Duodenal mucosa (tissue), 2 donors: ENCODE measurements at regions not wholly inside any gene's neighbourhood (a gene's known extent, or its start where the extent isn't known, plus 50 kb on each side); places are given as distances from the start of the nearest gene placed in this dataset.

Experiments
- H3K27ac ChIP-seq: one replicate; pipeline ENCODE4 v1.7.0; 2013; ENCODE audit warnings: low read depth, low read length
- H3K27me3 ChIP-seq, 2 donors: one replicate each; pipeline ENCODE4 v1.7.0; 2013; ENCODE audit warnings: low read length in 2 of 2, control low read depth in 1 of 2; ENCODE audit not compliant: insufficient read depth in 2 of 2, control insufficient read depth in 1 of 2
- H3K36me3 ChIP-seq, 2 donors: one replicate each; pipeline ENCODE4 v1.7.0; 2013; ENCODE audit warnings: low read length in 2 of 2, control low read depth in 1 of 2; ENCODE audit not compliant: insufficient read depth in 2 of 2, control insufficient read depth in 1 of 2
- H3K4me1 ChIP-seq, 2 donors: one replicate each; pipeline ENCODE4 v1.7.0; 2013; ENCODE audit warnings: low read length in 2 of 2, control low read depth in 1 of 2; ENCODE audit not compliant: insufficient read depth in 2 of 2, control insufficient read depth in 1 of 2
- H3K4me3 ChIP-seq, 2 donors: one replicate each; pipeline ENCODE4 v1.7.0; 2013; ENCODE audit warnings: low read length in 2 of 2, low read depth in 1 of 2
- H3K9ac ChIP-seq, 2 donors: one replicate each; pipeline ENCODE4 v1.7.0; 2013; ENCODE audit warnings: low read length in 2 of 2, low read depth in 1 of 2
- H3K9me3 ChIP-seq, 2 donors: one replicate each; pipeline ENCODE4 v1.7.0; 2013; ENCODE audit warnings: low read length in 2 of 2, control low read depth in 1 of 2; ENCODE audit not compliant: control insufficient read depth in 1 of 2

DNA sequence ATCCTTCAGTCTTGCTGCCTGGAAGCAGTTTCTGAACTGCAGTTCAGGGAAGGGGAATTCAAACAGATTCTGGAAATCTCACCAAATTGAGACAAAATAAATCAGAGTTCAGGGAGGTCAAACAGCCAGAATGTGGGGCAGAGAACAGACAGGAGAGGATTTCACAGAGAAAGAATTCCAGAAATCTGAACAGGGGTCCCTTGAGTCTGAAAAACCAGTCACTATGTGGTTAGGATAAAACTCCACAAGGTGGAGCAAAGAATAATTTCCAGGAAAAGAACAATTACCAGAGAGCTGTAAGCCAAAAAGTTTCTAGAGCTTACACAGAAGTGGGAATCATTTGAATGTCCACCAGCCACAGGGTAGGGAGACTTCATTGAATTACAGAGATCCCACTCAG, 84.7 kb downstream of the URB2 start:
- no peaks in the 10 kb centered on the region for H3K4me1 ChIP-seq
- H3K27me3 ChIP-seq = no peaks in the 10 kb centered on the region
- no peaks in the 10 kb centered on the region for H3K36me3 ChIP-seq
- H3K9ac ChIP-seq = no peak overlapping the region
- no peak overlapping the region for H3K4me3 ChIP-seq
- H3K9me3 ChIP-seq = no peaks in the 10 kb centered on the region
- no peak overlapping the region for H3K27ac ChIP-seq

DNA sequence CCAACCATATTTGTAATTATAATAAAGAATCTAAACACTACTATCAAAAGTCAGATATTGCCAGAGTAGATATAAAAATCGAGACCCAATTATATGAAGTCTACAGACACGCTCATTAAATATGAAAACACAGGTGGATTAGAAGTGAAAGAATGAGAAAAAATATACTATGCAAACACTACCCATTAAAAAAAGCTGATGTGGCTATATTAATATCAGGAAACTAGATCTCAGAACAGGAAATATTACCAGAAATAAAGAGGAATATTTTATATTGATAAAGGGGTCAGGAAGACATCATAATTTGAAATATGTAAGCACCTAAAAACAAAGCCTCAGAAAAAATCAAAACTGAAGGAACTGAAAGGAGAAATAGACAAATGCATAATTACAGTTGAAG, 88.3 kb downstream of the URB2 start:
- no peaks in the 10 kb centered on the region for H3K36me3 ChIP-seq
- H3K4me3 ChIP-seq = no peak overlapping the region
- no peak overlapping the region for H3K27ac ChIP-seq
- no peaks in the 10 kb centered on the region for H3K27me3 ChIP-seq
- no peak overlapping the region for H3K9ac ChIP-seq
- H3K4me1 ChIP-seq = no peaks in the 10 kb centered on the region
- no peaks in the 10 kb centered on the region for H3K9me3 ChIP-seq

DNA sequence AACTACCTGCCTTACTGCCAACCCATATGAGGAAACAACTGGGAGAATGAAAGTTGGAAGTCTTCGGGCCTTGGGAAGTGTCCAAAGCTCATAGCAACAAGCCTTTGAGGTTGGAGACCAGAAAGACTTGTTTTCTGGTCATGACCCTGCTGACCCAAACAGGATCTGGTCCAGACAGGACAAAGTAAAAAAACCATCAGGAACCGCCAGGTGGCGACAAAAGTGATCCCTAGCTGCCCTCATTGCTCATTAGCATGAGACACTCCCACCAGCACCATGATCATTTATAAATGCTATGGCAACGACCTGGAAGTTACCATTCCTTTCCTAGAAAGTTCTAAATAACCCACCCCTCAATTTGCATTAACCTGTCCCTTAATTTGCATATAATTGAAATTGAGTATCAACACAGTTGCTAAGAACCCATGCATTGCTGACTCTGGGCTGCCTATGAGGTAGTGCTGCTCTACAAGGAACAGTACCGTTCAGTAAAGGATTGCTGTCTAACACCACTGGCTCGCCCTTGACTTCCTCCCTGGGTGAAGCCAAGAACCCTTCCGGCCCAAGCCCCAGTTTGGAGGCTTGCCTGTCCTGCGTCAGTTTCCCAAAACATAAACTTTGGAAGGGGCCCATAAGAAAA, 89.0 kb downstream of the URB2 start:
- Histone ChIP-seq H3K4me1 (no peaks in the 10 kb centered on the region), H3K9ac (no peak overlapping the region), H3K27ac (no peak overlapping the region), H3K36me3 (no peaks in the 10 kb centered on the region), H3K27me3 (no peaks in the 10 kb centered on the region), H3K9me3 (no peaks in the 10 kb centered on the region), H3K4me3 (no peak overlapping the region)

DNA sequence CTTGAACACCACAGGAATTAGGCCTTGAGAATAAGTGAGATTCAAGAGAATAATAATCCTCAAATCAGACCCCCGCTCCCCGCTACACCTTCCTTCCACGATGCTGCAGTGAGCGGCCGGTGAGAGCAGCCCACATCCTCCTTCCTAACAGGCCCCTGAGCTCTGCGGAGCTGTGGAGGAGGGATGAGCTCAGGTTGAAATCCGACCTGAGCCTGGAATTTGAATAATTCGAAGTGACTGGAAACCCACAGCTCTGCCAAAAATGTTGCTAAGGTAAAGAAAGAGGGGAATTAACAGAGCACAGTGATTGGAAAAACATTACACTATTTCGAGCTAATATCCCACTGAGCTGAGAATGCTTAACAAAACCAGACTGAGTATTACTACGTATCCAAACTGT, 90.0 kb downstream of the URB2 start:
- no peaks in the 10 kb centered on the region for H3K9me3 ChIP-seq
- no peaks in the 10 kb centered on the region for H3K27me3 ChIP-seq
- H3K36me3 ChIP-seq = no peaks in the 10 kb centered on the region
- no peak overlapping the region for H3K4me3 ChIP-seq
- no peaks in the 10 kb centered on the region for H3K4me1 ChIP-seq
- H3K27ac ChIP-seq = no peak overlapping the region
- no peak overlapping the region for H3K9ac ChIP-seq

DNA sequence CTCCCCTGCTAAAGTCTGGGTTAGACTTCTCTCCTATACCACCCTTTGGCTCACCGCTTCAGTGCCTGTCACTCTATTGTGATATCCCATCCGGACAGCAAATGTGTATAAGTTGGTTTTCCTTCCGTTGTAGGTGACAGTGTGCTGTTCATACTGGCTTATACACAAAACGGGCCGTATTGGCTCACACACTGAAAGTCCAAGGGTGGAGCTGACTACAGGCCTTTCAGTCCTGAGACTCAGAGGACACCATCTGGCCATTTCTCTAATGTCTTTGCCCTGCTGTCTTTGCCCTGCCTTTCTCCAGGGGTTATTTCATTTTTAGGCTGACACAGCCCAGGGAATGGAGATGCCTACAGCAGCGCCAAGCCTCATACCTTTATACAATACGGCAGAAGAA, 90.7 kb downstream of the URB2 start:
- no peaks in the 10 kb centered on the region for H3K4me1 ChIP-seq
- H3K27ac ChIP-seq = no peak overlapping the region
- no peaks in the 10 kb centered on the region for H3K9me3 ChIP-seq
- no peak overlapping the region for H3K9ac ChIP-seq
- H3K4me3 ChIP-seq = no peak overlapping the region
- H3K27me3 ChIP-seq = no peaks in the 10 kb centered on the region
- H3K36me3 ChIP-seq = no peaks in the 10 kb centered on the region

DNA sequence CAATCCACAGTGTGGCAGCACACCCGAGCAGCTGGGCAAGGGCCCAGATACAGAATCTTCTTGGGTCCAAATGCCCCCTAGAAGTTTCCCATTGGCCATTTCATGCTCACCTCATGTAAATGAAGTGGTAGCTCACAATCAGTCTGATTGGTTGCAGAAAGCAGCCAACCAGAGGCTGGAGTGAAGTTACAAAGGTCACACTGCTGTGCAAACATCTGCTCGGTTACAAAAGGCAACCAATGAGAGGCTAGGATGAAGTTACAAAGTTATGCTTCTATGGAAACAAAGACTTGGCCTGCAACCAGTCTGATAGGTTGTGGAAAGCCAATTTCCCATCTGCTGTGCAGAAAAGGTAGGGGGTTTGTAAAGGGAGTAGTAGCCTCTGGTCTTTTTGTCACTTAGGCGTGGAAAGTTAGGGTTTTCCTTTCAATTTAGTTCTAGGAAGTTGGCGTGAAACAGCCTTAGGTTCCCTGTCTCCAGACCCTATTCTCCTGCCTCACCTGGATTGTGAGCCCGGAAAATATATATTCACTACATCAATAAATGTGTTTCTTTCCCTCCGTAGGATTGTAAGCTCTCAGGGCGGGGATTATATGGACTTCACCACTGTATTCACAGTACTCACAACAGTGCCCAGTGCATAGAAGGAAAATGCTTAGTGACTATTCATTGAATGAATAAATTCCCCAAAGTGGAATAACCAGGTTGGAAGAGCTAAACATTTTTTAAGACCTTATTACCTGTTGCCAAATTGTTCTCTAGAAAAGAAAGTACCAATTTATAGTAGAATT, 91.9 kb downstream of the URB2 start:
- Histone ChIP-seq H3K9me3 (peaks cover 0 to 3% of the 10 kb centered on the region in 2 donors), H3K9ac (no peak overlapping the region), H3K27ac (no peak overlapping the region), H3K36me3 (no peaks in the 10 kb centered on the region), H3K4me3 (no peak overlapping the region), H3K4me1 (no peaks in the 10 kb centered on the region), H3K27me3 (no peaks in the 10 kb centered on the region)

DNA sequence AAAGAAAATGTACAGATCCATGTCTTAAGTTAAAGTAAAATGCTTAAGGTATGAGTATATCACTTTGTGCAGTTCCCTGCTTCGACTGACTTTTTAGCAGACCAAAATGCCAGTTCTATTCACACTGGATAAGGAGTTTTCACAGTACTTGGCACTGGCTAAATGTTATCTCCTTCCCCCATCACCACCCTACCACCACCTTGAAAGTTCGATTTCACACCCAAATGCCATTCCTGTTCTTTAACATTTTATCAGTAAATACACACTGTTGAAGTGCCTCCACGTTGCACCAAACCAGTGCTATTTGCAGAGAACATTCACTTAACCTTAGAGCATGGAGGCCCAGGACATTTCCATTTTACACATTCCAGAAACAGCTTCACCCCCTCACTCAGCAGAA, 100.0 kb downstream of the URB2 start:
- Histone ChIP-seq H3K27me3 (no peaks in the 10 kb centered on the region), H3K4me3 (no peak overlapping the region), H3K9ac (no peak overlapping the region), H3K27ac (no peak overlapping the region), H3K4me1 (no peaks in the 10 kb centered on the region), H3K9me3 (peaks cover 0 to 6% of the 10 kb centered on the region in 2 donors), H3K36me3 (no peaks in the 10 kb centered on the region)

DNA sequence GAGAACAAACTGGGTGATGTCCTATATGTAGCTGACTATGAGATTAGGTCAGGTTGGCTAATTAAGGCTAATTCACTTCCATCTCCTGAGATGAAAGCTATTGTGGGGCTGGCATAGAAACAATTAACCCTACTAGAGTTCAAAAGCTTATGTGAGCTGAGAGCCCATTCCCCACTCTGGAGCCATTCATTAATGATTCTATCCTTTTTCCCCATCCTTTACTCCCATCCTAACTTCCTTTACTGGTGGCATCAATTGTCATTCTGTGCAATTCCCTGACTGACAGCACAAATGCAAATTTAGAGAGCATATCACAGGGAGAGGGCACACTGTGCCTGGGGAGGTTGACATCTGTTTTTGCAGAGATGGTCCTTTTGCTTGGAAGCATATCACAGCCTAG, 103.9 kb downstream of the URB2 start:
- no peak overlapping the region for H3K9ac ChIP-seq
- H3K36me3 ChIP-seq = no peaks in the 10 kb centered on the region
- no peaks in the 10 kb centered on the region for H3K27me3 ChIP-seq
- H3K27ac ChIP-seq = no peak overlapping the region
- no peak overlapping the region for H3K4me3 ChIP-seq
- no peaks in the 10 kb centered on the region for H3K4me1 ChIP-seq
- H3K9me3 ChIP-seq = no peaks in the 10 kb centered on the region

DNA sequence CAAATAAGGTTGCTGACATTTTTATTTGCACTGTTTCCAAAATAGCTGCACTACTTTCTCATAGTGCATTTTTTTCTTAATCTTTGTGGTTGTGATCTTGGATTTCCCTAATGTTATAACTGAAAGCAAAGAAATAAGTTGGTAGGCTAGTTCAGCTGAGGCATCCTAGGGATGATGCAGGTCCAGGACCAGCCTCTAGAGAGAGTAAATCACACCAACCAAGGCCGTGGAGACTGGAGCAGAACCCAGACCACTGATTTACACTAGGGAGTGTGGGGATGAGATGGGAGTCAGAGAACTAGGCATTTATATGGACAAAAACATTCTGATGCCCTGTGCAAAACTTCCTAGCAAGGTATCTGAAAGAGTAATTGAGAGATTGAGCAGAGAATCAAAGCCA, 104.5 kb downstream of the URB2 start:
- H3K4me1 ChIP-seq = no peaks in the 10 kb centered on the region
- no peaks in the 10 kb centered on the region for H3K27me3 ChIP-seq
- H3K36me3 ChIP-seq = no peaks in the 10 kb centered on the region
- no peak overlapping the region for H3K9ac ChIP-seq
- H3K4me3 ChIP-seq = no peak overlapping the region
- no peaks in the 10 kb centered on the region for H3K9me3 ChIP-seq
- H3K27ac ChIP-seq = no peak overlapping the region

DNA sequence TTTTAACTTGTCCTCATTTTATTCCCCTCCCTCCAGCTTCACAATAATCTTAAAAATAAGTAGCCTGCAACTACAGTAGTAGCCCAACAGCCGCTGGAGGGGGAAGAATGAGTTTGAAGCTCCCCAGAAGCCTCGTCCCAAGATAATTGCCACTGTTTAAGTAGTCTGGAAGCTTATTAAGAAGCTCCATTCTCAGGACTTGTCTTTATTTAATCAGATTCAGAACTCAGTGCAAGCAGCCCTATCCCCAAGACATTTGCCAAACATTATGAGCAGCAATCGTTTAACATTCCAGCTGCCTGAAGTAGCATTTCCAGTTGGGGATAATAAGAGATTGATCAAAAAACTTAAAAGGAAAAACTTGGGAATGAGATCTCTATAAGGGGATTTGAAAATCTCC, 106.0 kb downstream of the URB2 start:
- Histone ChIP-seq H3K36me3 (no peaks in the 10 kb centered on the region), H3K27ac (no peak overlapping the region), H3K9ac (no peak overlapping the region), H3K9me3 (peaks cover 4 to 7% of the 10 kb centered on the region in 2 donors), H3K27me3 (no peaks in the 10 kb centered on the region), H3K4me1 (no peaks in the 10 kb centered on the region), H3K4me3 (no peak overlapping the region)
